NK-92 (cell line): ENCODE measurements at regions not wholly inside any gene's neighbourhood (a gene's known extent, or its start where the extent isn't known, plus 50 kb on each side); places are given as distances from the start of the nearest gene placed in this dataset.

Experiments used
- DNase-seq: peaks from one replicate; lab custom pipeline; 2025; ENCODE audit not compliant: unreplicated experiment; lab: John Stamatoyannopoulos, UW

DNA sequence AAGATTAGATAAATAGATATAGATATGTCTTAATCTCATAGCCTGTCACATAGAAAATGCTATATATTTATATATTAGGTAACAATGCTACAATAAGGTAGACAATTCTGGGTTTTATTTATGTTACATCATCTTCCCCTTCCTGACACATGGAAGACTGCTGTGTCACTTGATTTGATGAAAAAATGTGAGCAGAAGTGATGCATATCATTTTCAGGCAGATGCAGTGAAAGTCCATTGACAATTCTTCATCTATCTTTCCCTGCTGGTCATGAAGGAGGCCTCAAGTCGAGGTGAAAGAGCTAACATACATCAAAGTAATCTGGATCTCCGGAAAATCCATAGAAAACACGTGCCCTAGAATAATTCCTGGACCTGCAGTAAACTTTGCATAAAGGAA lies 57.8 kb upstream of the CHD1 start:
- no peak for DNase-seq

DNA sequence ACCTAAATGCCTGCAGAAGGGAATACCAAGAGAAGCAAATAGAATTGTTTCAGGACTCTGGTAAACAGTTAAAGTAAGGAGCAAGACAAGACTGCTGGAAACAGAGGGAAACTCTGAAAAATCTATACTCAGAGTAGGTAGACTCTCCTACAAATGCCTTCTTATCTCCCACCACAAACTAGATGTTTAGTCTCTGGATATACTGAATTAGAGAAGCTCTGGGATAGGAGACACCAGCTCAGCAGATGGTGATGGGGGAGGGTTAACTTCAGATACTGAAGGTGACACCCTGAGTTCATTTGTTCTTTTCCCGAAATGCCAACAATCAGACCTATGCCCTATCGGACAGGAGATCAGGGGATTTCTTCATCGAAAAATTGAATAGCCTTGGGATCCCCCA lies 54.1 kb upstream of the CHD1 start:
- no peak for DNase-seq
